ENCODE measurements at regions not wholly inside any gene's neighbourhood (a gene's known extent, or its start where the extent isn't known, plus 50 kb on each side); places are given as distances from the start of the nearest gene placed in this dataset.

DNA sequence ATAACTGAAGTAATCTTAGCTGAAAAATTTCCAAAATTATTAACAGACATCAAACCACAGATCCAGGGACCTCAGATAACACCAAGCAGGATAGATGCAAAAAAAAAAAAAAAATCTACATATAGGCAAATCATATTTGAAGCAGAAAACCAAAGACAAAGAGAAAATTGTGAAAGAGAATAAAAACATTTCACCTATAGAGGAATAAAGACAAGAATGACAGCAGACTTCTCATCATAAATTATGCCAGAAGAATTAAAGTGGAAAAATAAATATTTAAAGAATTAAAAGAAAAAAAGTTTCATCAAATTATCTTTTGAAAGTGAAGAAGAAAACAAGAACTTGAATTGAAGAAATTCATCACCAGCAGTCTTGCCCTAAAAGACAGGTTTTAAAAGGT, 467.5 kb downstream of the GPAM start:
- no peak for FAIRE-seq
- no peak for DNase-seq (ENCODE audit: insufficient read length, low spot score)
- TF ChIP-seq POU2F2 (IDR thresholded peaks at IDR 0.05; ENCODE audit: low read depth, low read length): no peak
- no peak for TF ChIP-seq POLR2A (IDR thresholded peaks at IDR 0.05; ENCODE audit: low read depth, low read length)
- TF ChIP-seq TAF1 (IDR thresholded peaks at IDR 0.05; ENCODE audit: low read depth, low read length): no peak
- no peak for TF ChIP-seq SPI1 (IDR thresholded peaks at IDR 0.05; ENCODE audit: low read depth, low read length)
- TF ChIP-seq POLR2AphosphoS5 (IDR thresholded peaks at IDR 0.05; ENCODE audit: low read depth, low read length): no peak
- TF ChIP-seq PAX5 (IDR thresholded peaks at IDR 0.05; ENCODE audit: insufficient read depth, low read length, severe bottlenecking): no peak

DNA sequence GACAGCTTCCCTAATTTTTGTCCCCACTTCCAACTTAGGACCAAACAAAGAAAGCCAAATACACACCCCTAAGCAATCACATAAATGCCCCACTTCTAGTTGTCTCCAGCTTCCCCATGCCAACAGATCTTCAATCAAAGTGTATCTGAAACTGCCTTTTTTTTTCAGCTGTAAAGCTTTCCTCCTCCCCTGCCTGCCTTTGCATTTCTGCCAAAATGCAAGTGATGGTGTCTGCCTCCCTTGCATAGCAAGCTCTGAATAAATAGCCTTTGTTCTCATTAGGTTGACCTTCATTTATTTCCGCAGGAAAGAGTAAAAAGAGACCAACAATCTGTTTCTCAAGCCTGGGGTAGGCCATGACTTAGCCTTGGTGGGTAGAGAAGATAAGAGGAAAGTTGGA, 459.4 kb downstream of the GPAM start:
- DNase-seq (ENCODE audit: insufficient read length, low spot score): no peak
- TF ChIP-seq SPI1 (IDR thresholded peaks at IDR 0.05; ENCODE audit: low read depth, low read length) (no peak), POLR2AphosphoS5 (IDR thresholded peaks at IDR 0.05; ENCODE audit: low read depth, low read length) (no peak), TAF1 (IDR thresholded peaks at IDR 0.05; ENCODE audit: low read depth, low read length) (no peak), PAX5 (IDR thresholded peaks at IDR 0.05; ENCODE audit: insufficient read depth, low read length, severe bottlenecking) (no peak), POU2F2 (IDR thresholded peaks at IDR 0.05; ENCODE audit: low read depth, low read length) (no peak), POLR2A (IDR thresholded peaks at IDR 0.05; ENCODE audit: low read depth, low read length) (no peak)
- no peak for FAIRE-seq

GRCh38 chr10:111725050-111725449, 458.5 kb downstream of the GPAM start:
- no peak for TF ChIP-seq POLR2AphosphoS5 (IDR thresholded peaks at IDR 0.05; ENCODE audit: low read depth, low read length)
- no peak for TF ChIP-seq POLR2A (IDR thresholded peaks at IDR 0.05; ENCODE audit: low read depth, low read length)
- TF ChIP-seq POU2F2 (IDR thresholded peaks at IDR 0.05; ENCODE audit: low read depth, low read length): no peak
- FAIRE-seq (no peak), DNase-seq (ENCODE audit: insufficient read length, low spot score) (no peak)

- no peak for DNase-seq (ENCODE audit: insufficient read length, low spot score)
- no peak for FAIRE-seq
- TF ChIP-seq SPI1 (IDR thresholded peaks at IDR 0.05; ENCODE audit: low read depth, low read length) (no peak), TAF1 (IDR thresholded peaks at IDR 0.05; ENCODE audit: low read depth, low read length) (no peak), POLR2AphosphoS5 (IDR thresholded peaks at IDR 0.05; ENCODE audit: low read depth, low read length) (no peak), POU2F2 (IDR thresholded peaks at IDR 0.05; ENCODE audit: low read depth, low read length) (no peak), POLR2A (IDR thresholded peaks at IDR 0.05; ENCODE audit: low read depth, low read length) (no peak), PAX5 (IDR thresholded peaks at IDR 0.05; ENCODE audit: insufficient read depth, low read length, severe bottlenecking) (no peak)
These were observed 451.3 kb downstream of the GPAM start for GRCh38 chr10:111732166-111732785.

DNA sequence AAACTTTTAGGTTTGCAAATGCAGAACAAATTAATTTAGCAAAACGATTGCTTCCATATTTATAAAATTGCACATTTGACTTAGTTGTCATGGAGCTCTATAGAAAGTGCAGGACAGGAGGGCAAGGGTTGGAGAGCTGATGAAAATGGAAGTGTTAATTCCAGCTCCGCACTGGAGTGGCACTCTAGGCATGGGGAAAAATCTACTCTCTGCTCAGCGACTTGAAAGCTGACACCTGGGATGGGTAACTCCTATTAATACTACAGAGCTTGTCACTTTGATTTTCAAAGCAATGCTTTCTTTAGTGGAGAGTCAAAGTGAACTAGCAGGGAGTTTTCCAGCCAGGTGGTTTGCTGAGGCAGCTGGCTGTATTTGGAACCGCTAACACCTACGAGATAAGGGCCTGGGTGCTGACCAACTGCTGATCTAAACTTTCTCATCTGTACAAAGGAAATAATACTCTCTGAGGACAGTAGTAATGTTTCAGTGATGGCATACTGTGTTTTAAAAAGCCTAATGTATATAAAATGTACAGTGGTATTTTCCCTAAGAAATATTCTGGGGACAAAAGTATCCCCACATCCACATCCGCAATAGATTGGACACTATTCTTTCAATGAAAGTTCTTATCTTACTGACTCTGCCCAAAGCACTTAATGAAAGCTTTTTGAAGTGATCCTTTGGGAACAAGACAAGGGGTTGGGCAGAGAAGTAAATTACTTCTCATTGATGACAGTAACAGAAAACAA, 444.3 kb downstream of the GPAM start:
- no peak for DNase-seq (ENCODE audit: insufficient read length, low spot score)
- no peak for TF ChIP-seq PAX5 (IDR thresholded peaks at IDR 0.05; ENCODE audit: insufficient read depth, low read length, severe bottlenecking)
- no peak for FAIRE-seq

GRCh38 chr10:111739874-111740139, 443.8 kb downstream of the GPAM start:
- DNase-seq (ENCODE audit: insufficient read length, low spot score) (no peak), FAIRE-seq (no peak)
- TF ChIP-seq POU2F2 (IDR thresholded peaks at IDR 0.05; ENCODE audit: low read depth, low read length) (no peak), SPI1 (IDR thresholded peaks at IDR 0.05; ENCODE audit: low read depth, low read length) (no peak), POLR2AphosphoS5 (IDR thresholded peaks at IDR 0.05; ENCODE audit: low read depth, low read length) (no peak), PAX5 (IDR thresholded peaks at IDR 0.05; ENCODE audit: insufficient read depth, low read length, severe bottlenecking) (no peak), POLR2A (IDR thresholded peaks at IDR 0.05; ENCODE audit: low read depth, low read length) (no peak), TAF1 (IDR thresholded peaks at IDR 0.05; ENCODE audit: low read depth, low read length) (no peak)

DNA sequence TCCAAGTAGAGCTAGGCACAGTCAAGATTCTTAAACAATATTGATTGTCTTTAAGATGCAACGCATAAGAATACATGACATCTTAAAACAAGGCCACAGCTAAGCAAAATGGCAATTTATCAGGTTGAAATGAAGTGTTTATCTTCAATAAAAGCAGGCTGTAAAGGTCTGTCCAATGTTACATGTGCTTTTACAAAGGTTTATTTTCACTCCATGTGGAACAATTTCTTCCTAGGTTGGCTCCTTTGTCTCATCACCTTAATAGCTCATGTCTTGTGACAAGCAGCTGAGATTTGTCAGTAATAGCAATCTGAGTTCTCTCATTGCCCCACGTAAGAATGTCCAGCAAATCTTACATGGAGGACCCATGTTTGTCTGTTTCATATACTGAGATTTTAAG, 437.6 kb downstream of the GPAM start:
- DNase-seq (ENCODE audit: insufficient read length, low spot score) (no peak), FAIRE-seq (no peak)
- no peak for TF ChIP-seq POLR2A (IDR thresholded peaks at IDR 0.05; ENCODE audit: low read depth, low read length)
- TF ChIP-seq PAX5 (IDR thresholded peaks at IDR 0.05; ENCODE audit: insufficient read depth, low read length, severe bottlenecking): no peak
- no peak for TF ChIP-seq POU2F2 (IDR thresholded peaks at IDR 0.05; ENCODE audit: low read depth, low read length)
- no peak for TF ChIP-seq SPI1 (IDR thresholded peaks at IDR 0.05; ENCODE audit: low read depth, low read length)
- TF ChIP-seq TAF1 (IDR thresholded peaks at IDR 0.05; ENCODE audit: low read depth, low read length): no peak
- no peak for TF ChIP-seq POLR2AphosphoS5 (IDR thresholded peaks at IDR 0.05; ENCODE audit: low read depth, low read length)

DNA sequence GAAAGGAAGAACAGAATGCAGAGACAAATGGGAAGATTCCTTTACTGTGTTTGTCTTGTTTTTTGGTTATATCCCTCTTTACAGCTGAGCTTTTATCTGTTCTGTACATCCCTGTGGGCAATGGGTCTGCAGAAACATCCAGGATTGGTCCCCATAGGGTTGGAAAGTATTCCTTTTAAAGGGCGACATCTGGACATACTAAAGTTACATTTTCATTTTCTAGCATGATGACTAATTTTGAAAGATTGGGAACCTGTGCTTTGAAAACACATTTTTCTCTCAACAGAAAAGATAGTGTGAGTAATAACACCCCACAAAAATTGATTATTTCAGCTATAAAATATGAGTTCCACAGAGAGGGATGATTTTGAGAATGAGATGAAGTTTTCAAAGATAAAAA, 435.8 kb downstream of the GPAM start:
- TF ChIP-seq POU2F2 (IDR thresholded peaks at IDR 0.05; ENCODE audit: low read depth, low read length): no peak
- no peak for TF ChIP-seq TAF1 (IDR thresholded peaks at IDR 0.05; ENCODE audit: low read depth, low read length)
- no peak for TF ChIP-seq POLR2AphosphoS5 (IDR thresholded peaks at IDR 0.05; ENCODE audit: low read depth, low read length)
- no peak for TF ChIP-seq POLR2A (IDR thresholded peaks at IDR 0.05; ENCODE audit: low read depth, low read length)
- no peak for TF ChIP-seq PAX5 (IDR thresholded peaks at IDR 0.05; ENCODE audit: insufficient read depth, low read length, severe bottlenecking)
- no peak for TF ChIP-seq SPI1 (IDR thresholded peaks at IDR 0.05; ENCODE audit: low read depth, low read length)
- DNase-seq (ENCODE audit: insufficient read length, low spot score) (no peak), FAIRE-seq (no peak)

DNA sequence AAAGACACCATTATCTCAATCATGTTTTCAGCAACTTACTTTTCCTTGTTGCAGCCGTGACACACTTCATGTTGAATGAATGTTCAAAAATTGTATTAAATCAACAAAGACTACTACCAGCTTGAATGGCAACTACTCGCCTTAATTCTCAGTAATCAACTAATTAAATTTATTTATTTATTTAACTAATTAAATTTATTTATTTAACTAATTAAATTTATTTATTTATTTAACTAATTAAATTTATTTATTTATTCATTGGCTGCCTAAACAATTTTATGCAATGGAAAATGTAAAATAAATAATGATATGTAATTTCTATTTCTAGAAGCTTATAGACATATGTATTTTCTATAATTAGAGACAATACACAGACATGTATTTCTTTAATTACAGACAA, 435.4 kb downstream of the GPAM start:
- DNase-seq (ENCODE audit: insufficient read length, low spot score): no peak
- TF ChIP-seq SPI1 (IDR thresholded peaks at IDR 0.05; ENCODE audit: low read depth, low read length): no peak
- no peak for TF ChIP-seq POLR2A (IDR thresholded peaks at IDR 0.05; ENCODE audit: low read depth, low read length)
- TF ChIP-seq POU2F2 (IDR thresholded peaks at IDR 0.05; ENCODE audit: low read depth, low read length): no peak
- TF ChIP-seq TAF1 (IDR thresholded peaks at IDR 0.05; ENCODE audit: low read depth, low read length): no peak
- no peak for TF ChIP-seq POLR2AphosphoS5 (IDR thresholded peaks at IDR 0.05; ENCODE audit: low read depth, low read length)
- no peak for FAIRE-seq

GRCh38 chr10:111750165-111750849, 433.3 kb downstream of the GPAM start:
- FAIRE-seq (no peak), DNase-seq (ENCODE audit: insufficient read length, low spot score) (no peak)
- TF ChIP-seq PAX5 (IDR thresholded peaks at IDR 0.05; ENCODE audit: insufficient read depth, low read length, severe bottlenecking) (no peak), POU2F2 (IDR thresholded peaks at IDR 0.05; ENCODE audit: low read depth, low read length) (no peak), SPI1 (IDR thresholded peaks at IDR 0.05; ENCODE audit: low read depth, low read length) (no peak), POLR2AphosphoS5 (IDR thresholded peaks at IDR 0.05; ENCODE audit: low read depth, low read length) (no peak), TAF1 (IDR thresholded peaks at IDR 0.05; ENCODE audit: low read depth, low read length) (no peak), POLR2A (IDR thresholded peaks at IDR 0.05; ENCODE audit: low read depth, low read length) (no peak)

Measured in GM12891 (cell line).